PC-3 (cell line): ENCODE measurements at regions not wholly inside any gene's neighbourhood (a gene's known extent, or its start where the extent isn't known, plus 50 kb on each side); places are given as distances from the start of the nearest gene placed in this dataset.

Source experiments
- ATAC-seq: fragments of 200-7000 bp; cut with Tn5 transposase; 2 replicates; pipeline ENCODE4 v1.9.1; 2020; ENCODE audit warnings: mild to moderate bottlenecking, moderate library complexity
- BruUV-seq: library from RNA; stranded (reverse); fragments of 400-500 nt; replicated peaks from 2 replicates; lab custom pipeline; 2021; lab: Mats Ljungman, UMichigan
- CTCF ChIA-PET: fragments of 300-600 bp; sonication (Branson Sonifier 250); formaldehyde crosslinking; loops from one replicate; lab custom pipeline; 2022; ENCODE audit warnings: antibody characterized with exemption; lab: Charles Lee
- POLR2A ChIA-PET: fragments of 300-600 bp; sonication (Branson Sonifier 250); formaldehyde crosslinking; loops from one replicate; lab custom pipeline; 2022; ENCODE audit warnings: antibody characterized with exemption; ENCODE audit not compliant: unreplicated experiment; lab: Charles Lee
- DNase-seq: peaks from one replicate; pipeline ENCODE4 v3.0.0-alpha.2; 2015
- H2AFZ ChIP-seq: fragments of 300-600 bp; sonication (generic); 2 replicates; pipeline ENCODE4 v1.6.0; 2016; ENCODE audit warnings: antibody characterized with exemption, low read length
- H3F3A ChIP-seq: fragments of 300-600 bp; sonication (generic); one replicate; pipeline ENCODE4 v1.6.0; 2017; ENCODE audit warnings: antibody characterized with exemption, low read length, control low read depth, mild to moderate bottlenecking; ENCODE audit not compliant: unreplicated experiment
- H3K27ac ChIP-seq: fragments of 300-600 bp; sonication (generic); 2 replicates; pipeline ENCODE4 v1.5.1; 2016; ENCODE audit warnings: mild to moderate bottlenecking, low read length
- H3K27me3 ChIP-seq: fragments of 300-600 bp; sonication (generic); 2 replicates; pipeline ENCODE4 v1.6.1; 2016; ENCODE audit warnings: low read length, mixed read lengths
- H3K36me3 ChIP-seq: fragments of 300-600 bp; sonication (generic); 2 replicates; pipeline ENCODE4 v1.6.1; 2016; ENCODE audit warnings: low read depth, mixed run types, low read length, mixed read lengths
- H3K4me1 ChIP-seq: fragments of 300-600 bp; sonication (generic); 2 replicates; pipeline ENCODE4 v1.5.1; 2016; ENCODE audit warnings: low read length; ENCODE audit not compliant: insufficient read depth
- H3K4me2 ChIP-seq: fragments of 300-600 bp; sonication (generic); 2 replicates; pipeline ENCODE4 v1.6.0; 2016; ENCODE audit warnings: low read length
- H3K4me3 ChIP-seq: fragments of 300-600 bp; sonication (generic); 2 replicates; pipeline ENCODE4 v1.5.1; 2016; ENCODE audit warnings: mild to moderate bottlenecking, low read length, mixed read lengths
- H3K79me2 ChIP-seq: fragments of 300-600 bp; sonication (generic); 2 replicates; pipeline ENCODE4 v1.6.1; 2017; ENCODE audit warnings: low read length, mixed read lengths
- H3K9ac ChIP-seq: fragments of 300-600 bp; sonication (generic); 2 replicates; pipeline ENCODE4 v1.6.0; 2016; ENCODE audit warnings: mild to moderate bottlenecking, low read length
- H3K9me2 ChIP-seq: fragments of 300-600 bp; sonication (generic); replicated peaks from 2 replicates; pipeline ENCODE4 v1.6.1; 2016; ENCODE audit warnings: mixed run types, low read length, mixed read lengths
- H3K9me3 ChIP-seq: fragments of 300-600 bp; sonication (generic); 2 replicates; pipeline ENCODE4 v1.6.1; 2016; ENCODE audit warnings: low read length, mixed read lengths
- H4K20me1 ChIP-seq: fragments of 300-600 bp; sonication (generic); 2 replicates; pipeline ENCODE4 v1.6.1; 2016; ENCODE audit warnings: low read length, mixed read lengths
- EZH2 ChIP-seq: fragments of 300-600 bp; sonication (generic); IDR thresholded peaks from one replicate; pipeline ENCODE4 v1.6.1; 2017; ENCODE audit warnings: antibody characterized with exemption, mild to moderate bottlenecking, low read length; ENCODE audit not compliant: unreplicated experiment
- EZH2phosphoT487 ChIP-seq: fragments of 300-600 bp; sonication (generic); IDR thresholded peaks from 2 replicates; pipeline ENCODE4 v1.6.1; 2018; ENCODE audit warnings: mild to moderate bottlenecking, antibody characterized with exemption, low read length, borderline replicate concordance
- intact Hi-C: fragments of 100-400 bp; cut with micrococcal nuclease; formaldehyde crosslinking; loops from 2 replicates; pipeline ENCODE4 v1.9.0; 2023
- TF ChIP-seq, protein P1 (sequence below): fragments of 300-600 bp; sonication (generic); conservative IDR thresholded peaks from 2 replicates; pipeline ENCODE4 v1.5.1; 2017; ENCODE audit warnings: antibody characterized with exemption, low read depth, mild to moderate bottlenecking, low read length

DNA sequence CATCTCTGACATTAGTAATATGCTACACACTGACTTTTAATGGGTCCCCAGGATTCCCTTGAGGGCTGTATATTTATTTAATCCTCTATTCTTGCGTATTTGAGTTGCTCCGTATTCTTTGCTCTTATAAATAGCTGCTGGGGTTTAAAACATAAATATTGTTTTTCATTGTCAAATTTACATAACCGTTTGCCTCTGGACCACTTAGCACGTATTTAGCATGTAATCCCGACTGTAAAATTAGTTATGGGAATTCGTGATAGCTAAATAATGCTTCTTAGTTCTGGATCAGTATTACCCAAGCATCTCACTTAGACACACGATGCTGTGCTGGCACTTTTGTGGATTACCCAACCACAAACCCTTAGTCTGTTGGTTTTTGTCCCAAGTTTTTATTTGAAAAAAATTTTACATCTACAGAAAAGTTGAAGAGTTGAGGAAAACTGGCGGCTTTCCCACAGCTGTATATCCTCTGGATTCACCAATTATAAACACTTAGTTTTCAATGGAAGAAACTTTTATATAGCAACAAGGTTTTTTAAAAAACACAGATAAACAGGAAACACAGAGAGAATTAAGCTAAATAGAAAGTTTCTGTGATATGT lies 296.8 kb upstream of the TPM1 start:
- Histone ChIP-seq H3K4me2 (no peak overlapping the region), H3K36me3 (no peaks in the 10 kb centered on the region), H4K20me1 (no peaks in the 10 kb centered on the region), H3K4me3 (no peak overlapping the region), H3K9me3 (no peaks in the 10 kb centered on the region), H3K79me2 (no peaks in the 10 kb centered on the region), H3K9me2 (no peaks in the 10 kb centered on the region), H3K27me3 (no peaks in the 10 kb centered on the region), H3K9ac (no peak overlapping the region), H3K4me1 (peaks cover 15% of the 10 kb centered on the region; the same call in 1 of the 2 replicates), H2AFZ (no peak overlapping the region), H3F3A (no peaks in the 10 kb centered on the region), H3K27ac (no peak overlapping the region)
- POLR2A ChIA-PET = no interaction called here
- CTCF ChIA-PET = no interaction called here
- intact Hi-C loops = loop anchor here (10.0 kb wide), 1 partner anchor 181 kb away; no protein-coding TSS in a partner anchor
- DNase-seq = no peak
- BruUV-seq = no TSS peak
- no peak for ATAC-seq
- no peak for TF ChIP-seq EZH2
- TF ChIP-seq, protein P1, sequence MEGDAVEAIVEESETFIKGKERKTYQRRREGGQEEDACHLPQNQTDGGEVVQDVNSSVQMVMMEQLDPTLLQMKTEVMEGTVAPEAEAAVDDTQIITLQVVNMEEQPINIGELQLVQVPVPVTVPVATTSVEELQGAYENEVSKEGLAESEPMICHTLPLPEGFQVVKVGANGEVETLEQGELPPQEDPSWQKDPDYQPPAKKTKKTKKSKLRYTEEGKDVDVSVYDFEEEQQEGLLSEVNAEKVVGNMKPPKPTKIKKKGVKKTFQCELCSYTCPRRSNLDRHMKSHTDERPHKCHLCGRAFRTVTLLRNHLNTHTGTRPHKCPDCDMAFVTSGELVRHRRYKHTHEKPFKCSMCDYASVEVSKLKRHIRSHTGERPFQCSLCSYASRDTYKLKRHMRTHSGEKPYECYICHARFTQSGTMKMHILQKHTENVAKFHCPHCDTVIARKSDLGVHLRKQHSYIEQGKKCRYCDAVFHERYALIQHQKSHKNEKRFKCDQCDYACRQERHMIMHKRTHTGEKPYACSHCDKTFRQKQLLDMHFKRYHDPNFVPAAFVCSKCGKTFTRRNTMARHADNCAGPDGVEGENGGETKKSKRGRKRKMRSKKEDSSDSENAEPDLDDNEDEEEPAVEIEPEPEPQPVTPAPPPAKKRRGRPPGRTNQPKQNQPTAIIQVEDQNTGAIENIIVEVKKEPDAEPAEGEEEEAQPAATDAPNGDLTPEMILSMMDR = no peak
- TF ChIP-seq EZH2phosphoT487 = no peak

DNA sequence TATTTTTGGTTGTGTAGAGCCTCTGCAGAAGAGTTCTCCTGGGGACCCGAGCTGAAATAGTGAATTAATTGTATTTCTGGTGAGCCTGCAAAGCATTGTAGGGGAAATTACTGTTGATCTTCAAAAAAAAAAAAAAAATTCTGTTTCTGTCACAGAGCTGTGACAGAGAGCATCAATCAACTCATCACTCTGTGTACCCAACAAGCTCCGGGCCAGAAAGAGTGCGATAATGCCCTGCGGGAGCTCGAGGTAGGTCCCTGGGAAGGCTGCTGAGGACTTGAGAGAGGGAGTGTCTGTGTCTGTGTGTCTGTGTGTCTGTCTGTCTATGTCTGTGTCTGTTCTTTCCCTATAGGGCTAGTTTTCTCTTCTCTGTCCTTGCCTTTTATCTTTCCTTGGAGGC lies 294.4 kb upstream of the TPM1 start:
- Histone ChIP-seq H3K36me3 (no peaks in the 10 kb centered on the region), H3K4me1 (peaks cover 16% of the 10 kb centered on the region), H3K27ac (no peak overlapping the region), H3K79me2 (no peaks in the 10 kb centered on the region), H3K9me3 (no peaks in the 10 kb centered on the region), H3K4me2 (no peak overlapping the region), H2AFZ (no peak overlapping the region), H4K20me1 (no peaks in the 10 kb centered on the region), H3K9ac (no peak overlapping the region), H3K9me2 (no peaks in the 10 kb centered on the region), H3K27me3 (no peaks in the 10 kb centered on the region), H3F3A (no peaks in the 10 kb centered on the region), H3K4me3 (no peak overlapping the region)
- ChIA-PET CTCF (no interaction called here), POLR2A (no interaction called here)
- intact Hi-C loops = loop anchor here (10.0 kb wide), 1 partner anchor 183 kb away; no protein-coding TSS in a partner anchor
- ATAC-seq (no peak), DNase-seq (no peak)
- BruUV-seq = no TSS peak
- no peak for TF ChIP-seq EZH2
- TF ChIP-seq, protein P1 = no peak

DNA sequence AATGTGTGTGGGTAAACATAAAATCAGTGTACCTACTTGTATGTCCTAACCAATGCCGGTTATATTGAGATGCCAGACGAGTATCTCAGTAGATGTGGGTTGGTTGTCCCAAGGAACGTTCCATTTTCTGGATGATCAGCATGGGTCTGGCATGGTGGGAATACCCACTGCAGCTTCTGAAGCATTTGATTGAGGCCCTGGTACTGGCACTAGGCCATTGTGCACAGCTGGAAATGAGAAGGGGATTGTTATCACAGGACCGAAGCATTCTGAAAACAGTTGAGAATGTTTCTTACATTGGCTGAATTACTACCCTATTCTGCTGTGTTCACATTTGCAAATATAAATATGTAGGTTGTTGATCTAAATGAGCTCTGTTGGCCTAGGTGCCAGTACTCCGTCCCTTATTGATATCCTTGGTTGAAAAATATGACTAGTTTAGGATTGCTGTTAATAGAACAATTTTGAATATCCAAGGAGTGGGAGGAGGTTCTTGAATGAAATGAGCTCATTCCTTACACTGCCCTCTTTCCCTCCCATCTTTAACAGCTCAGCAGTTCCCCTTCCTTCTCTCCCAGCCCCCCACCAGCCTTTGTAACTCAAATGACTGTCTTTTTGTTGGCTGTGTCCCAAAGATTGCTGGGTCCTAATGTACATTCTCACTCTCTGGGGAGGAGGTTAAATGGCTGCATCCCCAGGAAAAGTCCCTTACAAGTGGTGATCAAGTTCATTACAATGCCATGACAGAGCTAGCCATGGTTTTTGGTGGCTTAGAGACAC lies 293.3 kb upstream of the TPM1 start:
- Histone ChIP-seq H2AFZ (no peak overlapping the region), H3K36me3 (no peaks in the 10 kb centered on the region), H3K9ac (no peak overlapping the region), H3K9me3 (no peaks in the 10 kb centered on the region), H4K20me1 (no peaks in the 10 kb centered on the region), H3K4me2 (no peak overlapping the region), H3K27me3 (no peaks in the 10 kb centered on the region), H3K27ac (no peak overlapping the region), H3F3A (no peaks in the 10 kb centered on the region), H3K4me3 (no peak overlapping the region), H3K79me2 (no peaks in the 10 kb centered on the region), H3K9me2 (no peaks in the 10 kb centered on the region), H3K4me1 (peaks cover 26% of the 10 kb centered on the region)
- TF ChIP-seq EZH2phosphoT487 = no peak
- TF ChIP-seq EZH2 = no peak
- TF ChIP-seq, protein P1 = no peak
- ChIA-PET POLR2A (no interaction called here), CTCF (no interaction called here)
- BruUV-seq = no TSS peak
- DNase-seq = no peak
- intact Hi-C loops = loop anchor here (10.0 kb wide), 1 partner anchor 184 kb away; no protein-coding TSS in a partner anchor
- ATAC-seq = no peak
